ENCODE measurements at regions not wholly inside any gene's neighbourhood (a gene's known extent, or its start where the extent isn't known, plus 50 kb on each side); places are given as distances from the start of the nearest gene placed in this dataset.

- TF ChIP-seq CTCF (optimal IDR thresholded peaks at IDR 0.05 in 1 of 3, IDR thresholded peaks at IDR 0.05 in 1 of 3, conservative IDR thresholded peaks at IDR 0.05 in 1 of 3; ENCODE audit: extremely low read depth in 1 of 3, insufficient read depth in 2 of 3, low read length in 3 of 3) (peak in 2 of 3 experiments; percentile 5 to 13), EZH2 (IDR thresholded peaks at IDR 0.05; ENCODE audit: low read length) (no peak)
Observed at GRCh38 chr9:7259544-7260241, 501.9 kb downstream of the KDM4C start.

Measured in keratinocyte (primary cell).